GM12873 (cell line): ENCODE measurements at regions not wholly inside any gene's neighbourhood (a gene's known extent, or its start where the extent isn't known, plus 50 kb on each side); places are given as distances from the start of the nearest gene placed in this dataset.

Experiments
- TF ChIP-seq, protein P1 (sequence below): IDR thresholded peaks from 2 replicates; pipeline ENCODE4 v1.5.1; 2012; ENCODE audit warnings: low read depth, mild to moderate bottlenecking, moderate library complexity, low read length, control low read depth; ENCODE audit not compliant: insufficient read depth; ENCODE audit errors: missing control alignments

DNA sequence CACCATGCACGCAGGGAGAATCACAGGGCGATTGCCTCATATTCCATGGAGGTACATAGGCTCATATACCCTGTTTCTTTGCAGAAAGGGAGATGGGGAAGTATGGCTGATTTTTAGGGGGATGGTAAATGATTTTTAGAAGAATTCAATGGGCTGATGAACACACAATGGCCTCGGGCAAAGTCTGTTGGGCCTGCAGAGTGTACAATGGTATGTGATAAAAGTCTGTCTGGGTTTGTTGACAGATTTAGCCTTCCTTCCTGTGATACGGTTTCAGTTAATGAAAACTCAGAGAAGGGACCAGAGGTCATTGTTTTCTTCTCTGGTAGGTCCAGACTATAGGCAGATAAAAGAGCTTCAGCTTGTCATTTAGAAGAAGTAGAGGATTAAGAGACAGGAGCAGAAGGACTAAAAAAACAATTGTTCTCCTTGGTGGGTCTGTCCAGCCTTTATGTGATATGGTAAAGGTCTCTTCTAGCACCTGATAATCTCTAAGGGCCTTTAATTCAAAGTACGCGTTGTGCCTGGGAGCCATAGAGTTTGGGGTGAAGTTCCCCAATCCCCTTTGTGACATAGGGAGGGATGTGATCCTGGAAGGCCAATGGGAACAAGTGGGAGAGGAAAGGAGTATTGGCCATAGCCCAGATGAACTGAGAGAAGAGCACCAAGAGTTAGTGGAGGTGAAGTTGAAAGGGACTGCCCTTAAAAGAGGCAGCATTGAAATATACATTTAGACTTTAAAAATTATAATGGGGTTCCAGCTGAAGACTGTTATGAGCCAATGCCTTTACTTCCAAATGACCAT is 107.5 kb upstream of the SERPINE2 start:
- TF ChIP-seq, protein P1, sequence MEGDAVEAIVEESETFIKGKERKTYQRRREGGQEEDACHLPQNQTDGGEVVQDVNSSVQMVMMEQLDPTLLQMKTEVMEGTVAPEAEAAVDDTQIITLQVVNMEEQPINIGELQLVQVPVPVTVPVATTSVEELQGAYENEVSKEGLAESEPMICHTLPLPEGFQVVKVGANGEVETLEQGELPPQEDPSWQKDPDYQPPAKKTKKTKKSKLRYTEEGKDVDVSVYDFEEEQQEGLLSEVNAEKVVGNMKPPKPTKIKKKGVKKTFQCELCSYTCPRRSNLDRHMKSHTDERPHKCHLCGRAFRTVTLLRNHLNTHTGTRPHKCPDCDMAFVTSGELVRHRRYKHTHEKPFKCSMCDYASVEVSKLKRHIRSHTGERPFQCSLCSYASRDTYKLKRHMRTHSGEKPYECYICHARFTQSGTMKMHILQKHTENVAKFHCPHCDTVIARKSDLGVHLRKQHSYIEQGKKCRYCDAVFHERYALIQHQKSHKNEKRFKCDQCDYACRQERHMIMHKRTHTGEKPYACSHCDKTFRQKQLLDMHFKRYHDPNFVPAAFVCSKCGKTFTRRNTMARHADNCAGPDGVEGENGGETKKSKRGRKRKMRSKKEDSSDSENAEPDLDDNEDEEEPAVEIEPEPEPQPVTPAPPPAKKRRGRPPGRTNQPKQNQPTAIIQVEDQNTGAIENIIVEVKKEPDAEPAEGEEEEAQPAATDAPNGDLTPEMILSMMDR: no peak

DNA sequence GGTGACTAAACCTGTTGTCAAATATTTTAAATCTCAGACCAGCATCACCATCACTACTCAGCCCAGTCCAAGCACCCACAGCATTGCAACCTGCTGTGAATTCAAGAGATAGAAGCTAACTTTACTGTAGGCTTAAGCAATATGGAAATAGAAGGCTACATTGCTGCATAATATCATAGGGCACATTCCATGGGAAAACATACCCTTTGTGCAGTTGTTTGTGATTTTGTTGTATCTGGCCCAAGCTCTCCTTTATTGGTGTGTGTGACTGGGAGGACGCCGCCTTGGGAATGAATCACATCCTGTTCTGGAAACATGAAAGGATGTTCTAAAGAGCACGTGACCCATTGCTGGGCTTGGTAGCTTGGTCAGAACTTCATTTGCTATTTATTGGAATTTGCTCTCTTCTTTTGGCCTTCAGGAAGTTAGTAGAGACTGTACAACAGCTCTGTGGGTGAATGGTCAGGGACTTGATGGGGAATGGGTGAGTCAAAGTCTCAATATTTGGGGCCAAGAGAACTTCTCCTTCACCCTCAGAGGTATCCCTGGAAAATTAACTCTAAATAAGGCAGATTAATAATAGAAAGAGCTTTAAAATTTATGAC is 106.8 kb upstream of the SERPINE2 start:
- TF ChIP-seq, protein P1: no peak

DNA sequence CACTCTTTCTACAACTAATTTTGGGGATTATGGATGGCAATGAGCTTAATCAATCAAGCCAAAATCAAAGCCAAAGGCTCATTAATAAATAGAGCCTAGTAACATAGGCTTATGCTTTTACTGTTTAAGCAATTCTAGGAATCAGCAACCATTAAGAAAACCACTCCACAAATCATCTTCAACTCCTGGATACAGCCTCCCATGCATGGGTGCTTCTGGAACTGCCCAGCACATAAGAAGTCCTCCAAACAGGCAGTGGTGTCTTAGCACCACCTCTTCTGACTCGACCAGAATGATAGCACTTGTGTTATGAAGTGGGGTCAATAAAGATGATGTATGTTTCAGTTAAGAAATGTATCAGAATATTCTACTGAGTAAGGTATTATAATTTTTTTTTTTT is 104.4 kb upstream of the SERPINE2 start:
- TF ChIP-seq, protein P1: no peak

DNA sequence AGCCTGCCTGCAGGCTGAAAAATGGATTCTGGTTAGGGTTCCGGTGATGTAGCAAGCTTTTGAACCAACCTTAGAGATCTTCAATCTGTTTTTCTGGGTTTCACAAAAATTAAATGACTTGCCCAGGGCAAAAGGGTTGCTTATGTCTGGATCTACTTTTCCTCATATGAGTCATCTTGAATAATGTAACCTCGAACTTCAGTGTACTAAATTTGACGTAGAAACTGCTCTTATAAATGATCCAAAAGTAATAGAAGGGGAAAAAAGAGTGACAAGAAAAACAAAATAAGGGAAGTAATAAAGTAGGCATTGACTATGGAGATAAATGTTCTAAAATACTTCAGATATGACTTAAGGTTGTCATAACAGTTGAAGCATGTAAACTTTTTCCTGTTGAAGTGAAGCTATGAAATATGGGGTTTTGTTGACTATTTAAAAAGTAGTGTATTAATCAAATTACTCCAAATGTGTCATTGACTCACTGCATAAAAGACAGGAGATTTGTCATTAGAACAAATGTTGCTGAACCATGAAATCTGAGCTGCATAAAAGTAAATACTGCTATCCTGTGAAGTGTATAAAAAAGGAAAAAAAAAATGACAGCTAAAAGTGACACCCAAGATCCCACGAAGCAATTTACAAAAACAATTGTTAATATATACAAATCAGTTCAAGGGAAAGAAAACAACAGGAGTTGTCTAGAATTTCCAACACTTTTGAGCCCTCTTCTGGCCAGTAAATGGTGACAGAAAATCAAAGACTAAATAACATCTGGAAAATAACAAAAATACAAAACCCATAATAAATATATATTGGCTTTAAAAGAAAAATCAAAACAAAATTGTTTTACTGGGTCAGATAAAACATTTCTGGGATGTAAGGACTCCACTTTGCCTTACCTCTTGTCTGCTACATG is 103.6 kb upstream of the SERPINE2 start:
- TF ChIP-seq, protein P1: no peak

GRCh38 chr2:224141304-224141703 is 102.2 kb upstream of the SERPINE2 start:
- TF ChIP-seq, protein P1: no peak

- TF ChIP-seq, protein P1: no peak
These were observed 98.1 kb upstream of the SERPINE2 start for GRCh38 chr2:224137208-224137607.

- TF ChIP-seq, protein P1: no peak
These were observed 97.3 kb upstream of the SERPINE2 start for GRCh38 chr2:224136396-224136795.
